Esophagus muscularis mucosa (tissue), 4 donors: ENCODE measurements at regions not wholly inside any gene's neighbourhood (a gene's known extent, or its start where the extent isn't known, plus 50 kb on each side); places are given as distances from the start of the nearest gene placed in this dataset.

Experiments
- DNase-seq: peaks from one replicate; pipeline ENCODE4 v3.0.0-alpha.2; 2017; ENCODE audit errors: extremely low spot score
- H3K27ac ChIP-seq, 4 donors: fragments of 200-600 bp; sonication (generic); replicated peaks in 1 of 4; 1 replicate in 3 of 4; 2 replicates in 1 of 4; pipeline ENCODE4 v1.5.1; 2016 to 2019; ENCODE audit warnings: mild to moderate bottlenecking in 1 of 4
- H3K27me3 ChIP-seq, 4 donors: fragments of 200-600 bp; sonication (generic); one replicate each; pipeline versions ENCODE4 v1.5.1 to v1.6.0; 2016 to 2019
- H3K36me3 ChIP-seq, 4 donors: fragments of 200-600 bp; sonication (generic); one replicate each; pipeline ENCODE4 v1.5.1; 2016 to 2019
- H3K4me1 ChIP-seq, 4 donors: fragments of 200-600 bp; sonication (generic); one replicate each; pipeline ENCODE4 v1.5.1; 2016 to 2019
- H3K4me3 ChIP-seq, 4 donors: fragments of 200-600 bp; sonication (generic); 1 replicate in 2 of 4; 2 replicates in 2 of 4; pipeline ENCODE4 v1.5.1; 2016 to 2019; ENCODE audit warnings: mild to moderate bottlenecking in 4 of 4, moderate library complexity in 1 of 4
- H3K9me3 ChIP-seq, 4 donors: fragments of 200-600 bp; sonication (generic); 1 replicate in 3 of 4; 2 replicates in 1 of 4; pipeline ENCODE4 v1.5.1; 2016 to 2019
- EP300 ChIP-seq: sonication (generic); formaldehyde crosslinking; IDR thresholded peaks from one replicate; pipeline ENCODE4 v1.6.1; 2017; ENCODE audit warnings: antibody characterized with exemption
- POLR2A ChIP-seq: fragments of 450-650 bp; IDR thresholded peaks from one replicate; pipeline ENCODE4 v1.6.1; 2017; ENCODE audit warnings: antibody characterized with exemption, moderate library complexity, mild to moderate bottlenecking, low read depth
- POLR2AphosphoS5 ChIP-seq, 2 donors: sonication (generic); formaldehyde crosslinking; IDR thresholded peaks; one replicate each; pipeline ENCODE4 v1.6.1; 2017; ENCODE audit warnings: antibody characterized with exemption in 2 of 2
- WGBS: methylation state at CpG from one replicate; pipeline ENCODE4 v1.1.5; 2018; 5-methylcytosine and 5-hydroxymethylcytosine counted together
- intact Hi-C: fragments of 100-400 bp; cut with DNase I; formaldehyde crosslinking; loops from one replicate; pipeline ENCODE4 v1.15.1; 2023
- TF ChIP-seq, protein P1 (sequence below), 3 experiments: fragments of 200-600 bp in 2 of 3; fragments of 450-650 bp in 1 of 3; sonication (generic) in 2 of 3; IDR thresholded peaks; one replicate each; pipeline ENCODE4 v1.5.1; 2017 to 2019; ENCODE audit warnings: antibody characterized with exemption in 3 of 3, mild to moderate bottlenecking in 2 of 3, moderate library complexity in 1 of 3

DNA sequence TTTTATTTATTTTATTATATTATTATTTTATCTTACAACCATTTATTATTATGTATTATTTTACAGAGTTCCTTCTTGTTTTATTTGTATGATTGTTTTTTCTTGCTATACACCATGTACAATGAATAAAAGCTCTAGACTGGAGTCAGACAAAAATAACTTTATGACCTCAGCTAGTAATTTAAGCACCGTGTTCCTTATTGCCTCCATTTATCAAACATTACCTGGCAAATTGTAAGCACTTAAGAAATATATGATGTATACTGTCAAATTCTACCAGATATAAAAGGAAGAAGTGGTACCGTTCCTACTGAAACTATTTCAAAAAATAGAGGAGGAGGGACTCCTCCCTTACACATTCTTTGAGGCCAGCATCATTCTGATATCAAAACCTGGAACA, 326.9 kb upstream of the NECTIN3 start:
- intact Hi-C loops, result no loop called here
- Histone ChIP-seq H3K27ac (no peak overlapping the region), H3K4me1 (no peaks in the 10 kb centered on the region), H3K36me3 (no peaks in the 10 kb centered on the region), H3K27me3 (no peaks in the 10 kb centered on the region), H3K4me3 (no peak overlapping the region), H3K9me3 (no peaks in the 10 kb centered on the region)
- no peak for TF ChIP-seq POLR2A
- TF ChIP-seq EP300, result no peak
- TF ChIP-seq, protein P1, sequence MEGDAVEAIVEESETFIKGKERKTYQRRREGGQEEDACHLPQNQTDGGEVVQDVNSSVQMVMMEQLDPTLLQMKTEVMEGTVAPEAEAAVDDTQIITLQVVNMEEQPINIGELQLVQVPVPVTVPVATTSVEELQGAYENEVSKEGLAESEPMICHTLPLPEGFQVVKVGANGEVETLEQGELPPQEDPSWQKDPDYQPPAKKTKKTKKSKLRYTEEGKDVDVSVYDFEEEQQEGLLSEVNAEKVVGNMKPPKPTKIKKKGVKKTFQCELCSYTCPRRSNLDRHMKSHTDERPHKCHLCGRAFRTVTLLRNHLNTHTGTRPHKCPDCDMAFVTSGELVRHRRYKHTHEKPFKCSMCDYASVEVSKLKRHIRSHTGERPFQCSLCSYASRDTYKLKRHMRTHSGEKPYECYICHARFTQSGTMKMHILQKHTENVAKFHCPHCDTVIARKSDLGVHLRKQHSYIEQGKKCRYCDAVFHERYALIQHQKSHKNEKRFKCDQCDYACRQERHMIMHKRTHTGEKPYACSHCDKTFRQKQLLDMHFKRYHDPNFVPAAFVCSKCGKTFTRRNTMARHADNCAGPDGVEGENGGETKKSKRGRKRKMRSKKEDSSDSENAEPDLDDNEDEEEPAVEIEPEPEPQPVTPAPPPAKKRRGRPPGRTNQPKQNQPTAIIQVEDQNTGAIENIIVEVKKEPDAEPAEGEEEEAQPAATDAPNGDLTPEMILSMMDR (IDR thresholded peaks at IDR 0.05), result no peak
- TF ChIP-seq POLR2AphosphoS5 (IDR thresholded peaks at IDR 0.05), result no peak
- WGBS, result 77% methylated on average over 2 of the region's 2 CpGs
- no peak for DNase-seq

DNA sequence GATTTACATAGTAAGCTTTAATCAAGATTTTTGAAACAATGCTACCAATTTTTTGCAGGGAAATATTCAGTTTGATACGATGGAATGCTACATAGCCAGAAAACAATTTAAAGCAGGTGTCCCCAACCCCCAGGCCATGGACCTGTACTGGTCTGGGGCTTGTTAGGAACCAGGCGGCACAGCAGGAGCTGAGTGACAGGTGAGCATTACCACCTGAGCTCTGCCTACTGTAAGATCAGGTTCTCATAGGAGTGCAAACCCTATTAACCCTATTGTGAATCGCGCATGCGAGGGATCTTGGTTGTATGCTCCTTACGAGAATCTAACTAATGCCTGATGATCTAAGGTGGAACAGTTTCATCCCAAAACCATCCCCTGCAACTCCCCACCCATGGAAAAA, 322.6 kb upstream of the NECTIN3 start:
- H3K4me3 ChIP-seq, result no peak overlapping the region
- H3K36me3 ChIP-seq, result no peaks in the 10 kb centered on the region
- WGBS, result 94% methylated on average over 6 of the region's 6 CpGs
- TF ChIP-seq EP300 (no peak), POLR2A (no peak), POLR2AphosphoS5 (IDR thresholded peaks at IDR 0.05) (no peak)
- TF ChIP-seq, protein P1 (IDR thresholded peaks at IDR 0.05), result no peak
- H3K9me3 ChIP-seq, result no peaks in the 10 kb centered on the region
- intact Hi-C loops, result no loop called here
- no peaks in the 10 kb centered on the region for H3K4me1 ChIP-seq
- H3K27ac ChIP-seq, result no peak overlapping the region
- no peaks in the 10 kb centered on the region for H3K27me3 ChIP-seq
- no peak for DNase-seq

DNA sequence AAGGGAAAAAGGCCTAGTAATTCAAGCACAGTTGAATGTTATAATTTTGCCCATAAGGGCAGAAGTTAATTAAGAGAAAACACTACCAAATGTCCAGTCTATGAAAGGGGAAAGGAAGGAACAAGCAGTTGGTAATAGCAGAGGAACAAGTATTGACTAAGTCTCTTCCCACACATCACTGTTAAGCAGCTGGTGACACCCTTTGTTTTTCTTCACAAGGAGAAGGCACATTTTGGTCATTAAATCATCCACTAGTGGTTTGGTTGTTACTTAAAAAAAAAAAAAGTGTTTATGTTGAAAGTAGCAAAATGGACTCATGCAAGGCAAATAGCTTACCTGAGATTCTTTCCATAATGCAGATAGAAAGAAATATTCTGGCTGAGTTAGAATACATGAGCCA, 321.4 kb upstream of the NECTIN3 start:
- H3K36me3 ChIP-seq, result no peaks in the 10 kb centered on the region
- TF ChIP-seq POLR2A (no peak), EP300 (no peak), POLR2AphosphoS5 (IDR thresholded peaks at IDR 0.05) (no peak)
- TF ChIP-seq, protein P1 (IDR thresholded peaks at IDR 0.05), result no peak
- H3K27me3 ChIP-seq, result no peaks in the 10 kb centered on the region
- H3K4me1 ChIP-seq, result no peaks in the 10 kb centered on the region
- intact Hi-C loops, result no loop called here
- H3K4me3 ChIP-seq, result no peak overlapping the region
- no peak overlapping the region for H3K27ac ChIP-seq
- DNase-seq, result no peak
- no peaks in the 10 kb centered on the region for H3K9me3 ChIP-seq

DNA sequence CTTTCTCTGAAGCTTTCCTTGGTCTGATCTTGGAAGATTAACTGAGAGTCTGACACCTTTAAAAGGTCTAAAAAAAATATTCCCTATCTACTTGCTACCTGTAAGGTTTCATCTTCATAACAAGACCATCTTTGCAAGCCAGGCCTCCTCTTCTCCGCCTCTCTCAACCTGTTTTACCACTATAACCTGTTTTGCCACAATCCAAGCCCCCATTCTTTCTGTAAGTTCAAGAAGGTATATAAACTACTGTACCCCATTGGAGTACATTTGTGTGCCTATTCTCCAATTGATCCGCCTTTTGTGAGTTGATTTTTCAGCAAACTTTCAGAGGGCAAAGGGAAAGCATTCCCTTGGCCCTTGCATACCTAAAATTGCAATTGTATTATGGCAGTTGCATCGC, 319.3 kb upstream of the NECTIN3 start:
- no peak for DNase-seq
- 96% methylated on average over 3 of the region's 3 CpGs for WGBS
- no peaks in the 10 kb centered on the region for H3K27me3 ChIP-seq
- H3K4me3 ChIP-seq, result no peak overlapping the region
- H3K36me3 ChIP-seq, result no peaks in the 10 kb centered on the region
- intact Hi-C loops, result no loop called here
- H3K4me1 ChIP-seq, result no peaks in the 10 kb centered on the region
- TF ChIP-seq, protein P1 (IDR thresholded peaks at IDR 0.05), result no peak
- TF ChIP-seq POLR2AphosphoS5 (IDR thresholded peaks at IDR 0.05), result no peak
- no peak for TF ChIP-seq EP300
- no peak for TF ChIP-seq POLR2A
- H3K27ac ChIP-seq, result no peak overlapping the region
- no peaks in the 10 kb centered on the region for H3K9me3 ChIP-seq

DNA sequence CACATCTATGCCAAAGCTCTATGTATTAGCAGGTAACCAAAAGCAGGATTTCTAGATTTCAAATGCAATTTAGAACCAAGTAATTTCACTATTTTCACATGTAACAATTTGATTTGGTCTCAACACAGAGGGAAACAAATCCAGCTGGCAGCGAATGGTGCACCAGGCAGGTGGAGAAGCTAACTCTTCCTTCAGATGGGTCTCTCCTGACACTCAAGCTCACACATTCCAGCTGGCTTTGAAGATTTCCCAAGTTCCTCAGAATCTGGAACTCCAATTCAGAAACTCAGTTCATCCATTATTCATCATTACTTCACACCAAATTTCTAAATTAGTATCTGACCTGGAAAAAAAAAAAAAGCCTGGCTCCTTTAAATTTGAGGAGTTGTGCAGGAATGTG, 318.1 kb upstream of the NECTIN3 start:
- Histone ChIP-seq H3K4me1 (no peaks in the 10 kb centered on the region), H3K36me3 (no peaks in the 10 kb centered on the region), H3K27me3 (no peaks in the 10 kb centered on the region), H3K9me3 (no peaks in the 10 kb centered on the region), H3K4me3 (no peak overlapping the region), H3K27ac (no peak overlapping the region)
- no peak for DNase-seq
- no peak for TF ChIP-seq POLR2AphosphoS5 (IDR thresholded peaks at IDR 0.05)
- TF ChIP-seq, protein P1 (IDR thresholded peaks at IDR 0.05), result no peak
- no peak for TF ChIP-seq EP300
- TF ChIP-seq POLR2A, result no peak
- 100% methylated on average over 1 of the region's 1 CpG for WGBS
- intact Hi-C loops, result no loop called here
